ENCODE measurements at regions not wholly inside any gene's neighbourhood (a gene's known extent, or its start where the extent isn't known, plus 50 kb on each side); places are given as distances from the start of the nearest gene placed in this dataset.

DNA sequence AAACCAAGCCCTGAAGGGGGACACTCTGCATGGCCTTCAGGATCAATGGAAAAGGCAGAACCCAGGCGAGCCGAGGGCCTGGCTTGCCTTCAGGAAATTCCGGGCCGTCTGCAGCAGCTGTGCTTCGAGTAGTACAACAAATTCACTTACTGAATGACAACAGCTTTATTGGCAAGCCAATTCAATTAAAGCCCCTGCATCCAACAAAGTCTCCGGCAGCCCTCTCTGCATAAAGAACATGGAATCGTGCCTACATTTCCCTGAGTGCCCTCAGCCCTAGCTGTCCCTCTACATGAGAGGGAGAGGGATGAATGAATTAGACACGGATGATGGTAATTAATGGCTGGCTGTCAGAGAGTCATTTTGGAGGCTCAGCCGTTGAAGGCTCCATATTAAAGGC lies 189.0 kb downstream of the BCL11A start:
- no peak for TF ChIP-seq EZH2 (IDR thresholded peaks at IDR 0.05; ENCODE audit: insufficient read depth, poor library complexity, severe bottlenecking)
- no peak for TF ChIP-seq EZH2phosphoT487 (IDR thresholded peaks at IDR 0.05; ENCODE audit: insufficient read depth, low read depth)

Data from GM23248 (cell line).